Osteocyte (in vitro differentiated cells): ENCODE measurements at regions not wholly inside any gene's neighbourhood (a gene's known extent, or its start where the extent isn't known, plus 50 kb on each side); places are given as distances from the start of the nearest gene placed in this dataset.

ENCODE experiments used
- DNase-seq: peaks from one replicate; pipeline ENCODE4 v3.0.0; 2021; ENCODE audit warnings: mixed read lengths; ENCODE audit not compliant: unreplicated experiment; ENCODE audit errors: extremely low spot score
- H3K27ac Mint-ChIP-seq: one replicate; pipeline ENCODE4 v1.8.0; 2021; ENCODE audit warnings: mild to moderate bottlenecking, mixed read lengths; ENCODE audit not compliant: unreplicated experiment
- H3K27me3 Mint-ChIP-seq: one replicate; pipeline ENCODE4 v1.8.0; 2021; ENCODE audit warnings: mixed read lengths; ENCODE audit not compliant: unreplicated experiment
- H3K36me3 Mint-ChIP-seq: one replicate; pipeline ENCODE4 v1.8.0; 2021; ENCODE audit warnings: mixed read lengths; ENCODE audit not compliant: unreplicated experiment
- H3K4me1 Mint-ChIP-seq: one replicate; pipeline ENCODE4 v1.8.0; 2021; ENCODE audit warnings: mixed read lengths; ENCODE audit not compliant: unreplicated experiment
- H3K4me3 Mint-ChIP-seq: one replicate; pipeline ENCODE4 v1.8.0; 2021; ENCODE audit warnings: mild to moderate bottlenecking, moderate library complexity, mixed read lengths; ENCODE audit not compliant: unreplicated experiment
- H3K9me3 Mint-ChIP-seq: one replicate; pipeline ENCODE4 v1.8.0; 2021; ENCODE audit warnings: mixed read lengths; ENCODE audit not compliant: unreplicated experiment
- CTCF ChIP-seq: fragments of 200-600 bp; sonication (generic); IDR thresholded peaks from 2 replicates; pipeline ENCODE4 v1.5.0; 2021; ENCODE audit warnings: antibody characterized with exemption, mild to moderate bottlenecking, moderate library complexity

DNA sequence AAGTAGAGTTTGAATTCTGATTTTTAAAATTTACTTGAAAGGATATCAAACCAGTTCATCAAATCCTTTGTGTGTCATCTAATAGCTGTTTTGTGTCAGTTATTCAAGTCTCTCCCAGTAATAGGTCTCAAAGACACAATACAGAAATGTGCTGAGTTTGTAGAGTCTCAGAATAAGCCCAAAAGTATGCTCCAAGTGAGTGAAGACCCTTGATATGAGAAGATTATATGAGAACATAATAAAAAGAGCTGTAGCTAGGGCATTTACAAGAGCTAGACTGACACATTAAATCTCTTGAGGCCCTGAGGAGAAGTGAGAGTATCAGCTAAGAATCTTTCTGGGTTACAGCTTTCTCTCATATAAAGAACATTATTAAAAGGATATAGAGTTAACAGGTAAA lies 721.0 kb upstream of the ARRDC3 start:
- DNase-seq = no peak
- no peak for TF ChIP-seq CTCF
- Mint-ChIP-seq H3K27me3 (peaks cover 2% of the 10 kb centered on the region), H3K4me3 (no peak overlapping the region), H3K36me3 (no peaks in the 10 kb centered on the region), H3K27ac (no peak overlapping the region), H3K4me1 (no peaks in the 10 kb centered on the region), H3K9me3 (no peaks in the 10 kb centered on the region)

GRCh38 chr5:92102313-92102712 lies 719.2 kb upstream of the ARRDC3 start:
- Mint-ChIP-seq H3K4me1 (no peaks in the 10 kb centered on the region), H3K27me3 (peaks cover 2% of the 10 kb centered on the region), H3K9me3 (no peaks in the 10 kb centered on the region), H3K36me3 (no peaks in the 10 kb centered on the region), H3K4me3 (no peak overlapping the region), H3K27ac (no peak overlapping the region)
- no peak for DNase-seq
- TF ChIP-seq CTCF = no peak

GRCh38 chr5:92092239-92092638 lies 709.1 kb upstream of the ARRDC3 start:
- no peak for DNase-seq
- no peak for TF ChIP-seq CTCF
- Mint-ChIP-seq H3K36me3 (no peaks in the 10 kb centered on the region), H3K9me3 (peaks cover 4% of the 10 kb centered on the region), H3K27me3 (no peaks in the 10 kb centered on the region), H3K4me3 (no peak overlapping the region), H3K4me1 (no peaks in the 10 kb centered on the region), H3K27ac (no peak overlapping the region)

GRCh38 chr5:92086059-92086811 lies 703.1 kb upstream of the ARRDC3 start:
- DNase-seq = no peak
- Mint-ChIP-seq H3K9me3 (no peaks in the 10 kb centered on the region), H3K4me3 (no peak overlapping the region), H3K36me3 (no peaks in the 10 kb centered on the region), H3K4me1 (no peaks in the 10 kb centered on the region), H3K27me3 (no peaks in the 10 kb centered on the region), H3K27ac (no peak overlapping the region)
- TF ChIP-seq CTCF = no peak

DNA sequence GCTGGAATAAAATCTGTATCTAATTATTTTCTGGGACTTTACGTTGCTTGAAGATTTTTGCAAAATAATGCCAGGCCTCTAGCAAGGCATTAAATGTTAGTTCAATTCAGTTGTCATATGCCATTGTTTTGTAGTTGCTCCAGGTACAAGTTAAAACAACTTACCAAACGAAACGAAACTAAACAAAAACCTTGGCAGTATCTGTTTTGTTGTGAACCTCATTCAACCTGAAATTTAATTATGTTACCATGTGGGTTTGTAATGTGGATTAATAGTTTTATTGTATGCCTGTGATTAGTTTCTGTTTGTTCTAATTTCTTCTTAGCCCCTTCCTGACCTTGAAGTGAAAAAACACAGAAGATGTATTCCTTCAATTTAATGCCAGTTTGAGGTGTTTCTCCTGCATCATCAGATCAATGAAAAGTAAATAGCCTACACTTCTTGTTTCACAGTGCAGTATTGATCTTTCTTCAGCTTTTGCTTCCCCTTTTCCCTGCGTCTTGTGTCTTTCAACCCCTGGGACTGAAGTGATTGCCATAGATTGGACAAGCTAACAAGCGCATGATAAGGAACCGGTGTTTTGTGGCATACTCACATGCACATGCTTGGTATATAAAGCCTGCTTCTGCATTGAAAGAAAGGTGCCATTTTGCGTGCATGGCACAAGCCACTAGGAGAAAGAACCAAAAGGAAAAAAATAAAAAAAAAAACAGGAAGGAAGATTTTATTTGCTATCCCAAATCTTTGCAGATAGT lies 699.0 kb upstream of the ARRDC3 start:
- DNase-seq = no peak
- Mint-ChIP-seq H3K9me3 (peaks cover 5% of the 10 kb centered on the region), H3K27ac (no peak overlapping the region), H3K27me3 (peaks cover 7% of the 10 kb centered on the region), H3K4me1 (no peaks in the 10 kb centered on the region), H3K36me3 (no peaks in the 10 kb centered on the region), H3K4me3 (no peak overlapping the region)
- TF ChIP-seq CTCF = no peak
